ENCODE measurements at regions not wholly inside any gene's neighbourhood (a gene's known extent, or its start where the extent isn't known, plus 50 kb on each side); places are given as distances from the start of the nearest gene placed in this dataset.

DNA sequence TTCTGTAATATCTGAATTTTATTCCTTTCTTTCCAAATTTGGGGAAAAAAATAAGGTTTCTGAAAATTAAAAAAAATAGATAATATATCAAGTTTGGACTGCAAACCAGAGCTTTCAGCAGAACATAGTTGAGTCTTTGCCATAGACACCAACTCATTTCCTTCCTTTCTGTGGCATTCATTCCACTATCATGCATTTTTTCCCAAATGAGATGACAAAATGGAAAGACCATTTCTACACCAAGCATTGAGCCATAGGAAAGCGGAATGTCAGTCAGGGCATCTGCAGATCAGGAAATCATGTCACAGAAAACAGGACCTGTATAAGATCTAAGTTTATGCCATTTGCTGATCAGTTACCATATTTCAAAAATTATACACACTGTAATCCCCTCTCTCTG is 333.3 kb upstream of the THBS1 start:
- Histone ChIP-seq H3K4me2 (ENCODE audit: low read length) (peak overlapping the region; percentile 42), H3K36me3 (ENCODE audit: insufficient read depth, low read length) (no peaks in the 10 kb centered on the region), H3K27ac (ENCODE audit: low read depth, low read length) (peak overlapping the region; percentile 82), H3K79me2 (ENCODE audit: insufficient read depth, low read length) (no peaks in the 10 kb centered on the region), H3K4me1 (ENCODE audit: insufficient read depth, low read length) (peaks cover 46% of the 10 kb centered on the region), H2AFZ (ENCODE audit: low read depth, low read length) (peak overlapping the region; percentile 0), H3K4me3 (ENCODE audit: insufficient read depth, low read depth, low read length) (no peak overlapping the region), H3K9me3 (ENCODE audit: insufficient read depth, low read depth, low read length) (no peaks in the 10 kb centered on the region), H3K27me3 (ENCODE audit: insufficient read depth, low read length) (no peaks in the 10 kb centered on the region), H3K9ac (ENCODE audit: low read length) (peak overlapping the region; percentile 58), H4K20me1 (ENCODE audit: insufficient read depth, low read length) (no peaks in the 10 kb centered on the region)
- no peak for FAIRE-seq
- peak; percentile 60 for DNase-seq (ENCODE audit: low read depth)
- no peak overlapping the region for H3K4me3 Mint-ChIP-seq (ENCODE audit: unreplicated experiment)
- no peaks in the 10 kb centered on the region for H3K36me3 Mint-ChIP-seq (ENCODE audit: low read depth, unreplicated experiment)
- H3K27me3 Mint-ChIP-seq (ENCODE audit: low read depth, unreplicated experiment) = no peaks in the 10 kb centered on the region
- TF ChIP-seq, protein P1, sequence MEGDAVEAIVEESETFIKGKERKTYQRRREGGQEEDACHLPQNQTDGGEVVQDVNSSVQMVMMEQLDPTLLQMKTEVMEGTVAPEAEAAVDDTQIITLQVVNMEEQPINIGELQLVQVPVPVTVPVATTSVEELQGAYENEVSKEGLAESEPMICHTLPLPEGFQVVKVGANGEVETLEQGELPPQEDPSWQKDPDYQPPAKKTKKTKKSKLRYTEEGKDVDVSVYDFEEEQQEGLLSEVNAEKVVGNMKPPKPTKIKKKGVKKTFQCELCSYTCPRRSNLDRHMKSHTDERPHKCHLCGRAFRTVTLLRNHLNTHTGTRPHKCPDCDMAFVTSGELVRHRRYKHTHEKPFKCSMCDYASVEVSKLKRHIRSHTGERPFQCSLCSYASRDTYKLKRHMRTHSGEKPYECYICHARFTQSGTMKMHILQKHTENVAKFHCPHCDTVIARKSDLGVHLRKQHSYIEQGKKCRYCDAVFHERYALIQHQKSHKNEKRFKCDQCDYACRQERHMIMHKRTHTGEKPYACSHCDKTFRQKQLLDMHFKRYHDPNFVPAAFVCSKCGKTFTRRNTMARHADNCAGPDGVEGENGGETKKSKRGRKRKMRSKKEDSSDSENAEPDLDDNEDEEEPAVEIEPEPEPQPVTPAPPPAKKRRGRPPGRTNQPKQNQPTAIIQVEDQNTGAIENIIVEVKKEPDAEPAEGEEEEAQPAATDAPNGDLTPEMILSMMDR (IDR thresholded peaks at IDR 0.05; ENCODE audit: insufficient read depth, low read depth, low read length) = no peak
- no peak for TF ChIP-seq EZH2 (IDR thresholded peaks at IDR 0.05; ENCODE audit: insufficient read depth, low read length)
- peak overlapping the region; percentile 49 for H3K27ac Mint-ChIP-seq (ENCODE audit: unreplicated experiment)
- no peaks in the 10 kb centered on the region for H3K9me3 Mint-ChIP-seq (ENCODE audit: unreplicated experiment)
- peaks cover 42% of the 10 kb centered on the region for H3K4me1 Mint-ChIP-seq (ENCODE audit: low read depth, unreplicated experiment)

DNA sequence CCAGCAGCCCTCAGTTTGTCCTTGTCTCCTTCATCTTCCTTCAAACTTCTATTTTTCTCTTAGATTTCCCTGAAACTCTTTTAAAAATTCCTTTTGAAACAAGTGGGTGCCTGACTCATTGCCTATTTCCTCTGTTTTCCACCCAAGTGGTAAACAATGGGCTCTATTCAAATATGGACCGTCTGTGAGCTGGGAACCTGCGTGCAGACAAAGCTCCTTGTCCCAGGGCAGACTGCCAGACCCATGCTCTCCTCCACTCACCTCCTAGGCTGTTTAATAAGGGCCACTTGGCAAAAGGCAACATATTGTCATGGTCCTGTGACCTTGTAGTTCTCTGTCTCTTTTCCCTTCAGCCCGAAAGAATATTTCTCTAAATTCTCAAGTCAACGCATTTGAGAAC is 332.7 kb upstream of the THBS1 start:
- Histone ChIP-seq H3K36me3 (ENCODE audit: insufficient read depth, low read length) (no peaks in the 10 kb centered on the region), H3K4me3 (ENCODE audit: insufficient read depth, low read depth, low read length) (no peak overlapping the region), H3K27me3 (ENCODE audit: insufficient read depth, low read length) (no peaks in the 10 kb centered on the region), H3K27ac (ENCODE audit: low read depth, low read length) (peak overlapping the region; percentile 82), H3K4me1 (ENCODE audit: insufficient read depth, low read length) (peaks cover 40% of the 10 kb centered on the region), H2AFZ (ENCODE audit: low read depth, low read length) (peak overlapping the region; percentile 0), H3K4me2 (ENCODE audit: low read length) (peak overlapping the region; percentile 42), H3K9ac (ENCODE audit: low read length) (peak overlapping the region; percentile 58), H3K9me3 (ENCODE audit: insufficient read depth, low read depth, low read length) (no peaks in the 10 kb centered on the region), H3K79me2 (ENCODE audit: insufficient read depth, low read length) (no peaks in the 10 kb centered on the region), H4K20me1 (ENCODE audit: insufficient read depth, low read length) (no peaks in the 10 kb centered on the region)
- FAIRE-seq = peak; percentile 97
- Mint-ChIP-seq H3K4me3 (ENCODE audit: unreplicated experiment) (no peak overlapping the region), H3K27me3 (ENCODE audit: low read depth, unreplicated experiment) (no peaks in the 10 kb centered on the region), H3K9me3 (ENCODE audit: unreplicated experiment) (no peaks in the 10 kb centered on the region), H3K4me1 (ENCODE audit: low read depth, unreplicated experiment) (peaks cover 37% of the 10 kb centered on the region), H3K27ac (ENCODE audit: unreplicated experiment) (peak overlapping the region; percentile 49), H3K36me3 (ENCODE audit: low read depth, unreplicated experiment) (no peaks in the 10 kb centered on the region)
- peak; percentile 83 for DNase-seq (ENCODE audit: low read depth)
- TF ChIP-seq EZH2 (IDR thresholded peaks at IDR 0.05; ENCODE audit: insufficient read depth, low read length) = no peak
- TF ChIP-seq, protein P1 (IDR thresholded peaks at IDR 0.05; ENCODE audit: insufficient read depth, low read depth, low read length) = no peak

DNA sequence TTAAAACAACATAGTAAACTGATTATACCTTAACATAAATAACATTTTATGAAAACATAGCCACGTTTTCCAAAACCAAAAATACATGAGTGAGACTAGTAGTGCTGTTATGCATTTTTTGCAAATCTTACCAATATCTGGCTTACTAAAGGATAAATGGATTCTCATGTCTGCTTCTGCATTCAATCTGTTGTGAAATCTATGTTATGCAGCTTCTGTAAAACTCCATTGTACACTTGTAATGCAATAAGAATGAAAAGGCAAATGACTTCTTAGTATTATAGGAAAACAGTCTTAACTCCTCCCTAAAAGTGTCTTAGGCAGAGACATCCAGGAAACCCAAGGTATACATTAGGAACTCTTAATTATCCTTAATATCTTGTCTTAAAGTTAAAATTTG is 330.9 kb upstream of the THBS1 start:
- Mint-ChIP-seq H3K27ac (ENCODE audit: unreplicated experiment) (no peak overlapping the region), H3K4me1 (ENCODE audit: low read depth, unreplicated experiment) (peaks cover 34% of the 10 kb centered on the region), H3K4me3 (ENCODE audit: unreplicated experiment) (no peak overlapping the region), H3K36me3 (ENCODE audit: low read depth, unreplicated experiment) (no peaks in the 10 kb centered on the region), H3K9me3 (ENCODE audit: unreplicated experiment) (no peaks in the 10 kb centered on the region), H3K27me3 (ENCODE audit: low read depth, unreplicated experiment) (no peaks in the 10 kb centered on the region)
- TF ChIP-seq, protein P1 (IDR thresholded peaks at IDR 0.05; ENCODE audit: insufficient read depth, low read depth, low read length) = no peak
- no peak for TF ChIP-seq EZH2 (IDR thresholded peaks at IDR 0.05; ENCODE audit: insufficient read depth, low read length)
- no peak overlapping the region for H3K4me3 ChIP-seq (ENCODE audit: insufficient read depth, low read depth, low read length)
- no peak overlapping the region for H3K4me2 ChIP-seq (ENCODE audit: low read length)
- peaks cover 31% of the 10 kb centered on the region for H3K4me1 ChIP-seq (ENCODE audit: insufficient read depth, low read length)
- no peaks in the 10 kb centered on the region for H3K79me2 ChIP-seq (ENCODE audit: insufficient read depth, low read length)
- no peaks in the 10 kb centered on the region for H3K36me3 ChIP-seq (ENCODE audit: insufficient read depth, low read length)
- no peak overlapping the region for H3K9ac ChIP-seq (ENCODE audit: low read length)
- no peak for DNase-seq (ENCODE audit: low read depth)
- FAIRE-seq = peak; percentile 17
- no peaks in the 10 kb centered on the region for H3K27me3 ChIP-seq (ENCODE audit: insufficient read depth, low read length)
- no peak overlapping the region for H2AFZ ChIP-seq (ENCODE audit: low read depth, low read length)
- no peaks in the 10 kb centered on the region for H4K20me1 ChIP-seq (ENCODE audit: insufficient read depth, low read length)
- H3K9me3 ChIP-seq (ENCODE audit: insufficient read depth, low read depth, low read length) = no peaks in the 10 kb centered on the region
- no peak overlapping the region for H3K27ac ChIP-seq (ENCODE audit: low read depth, low read length)
